Neuron (in vitro differentiated cells): ENCODE measurements at regions not wholly inside any gene's neighbourhood (a gene's known extent, or its start where the extent isn't known, plus 50 kb on each side); places are given as distances from the start of the nearest gene placed in this dataset.

Experiments
- H2AFZ ChIP-seq: one replicate; pipeline ENCODE4 v1.6.1; 2013; ENCODE audit warnings: low read depth, mild to moderate bottlenecking, inconsistent platforms, low read length, moderate library complexity
- H3K27me3 ChIP-seq: one replicate; pipeline ENCODE4 v1.6.1; 2013; ENCODE audit warnings: low read length; ENCODE audit not compliant: insufficient read depth
- H3K36me3 ChIP-seq: one replicate; pipeline ENCODE4 v1.6.1; 2013; ENCODE audit warnings: low read length; ENCODE audit not compliant: insufficient read depth
- H3K4me1 ChIP-seq: one replicate; pipeline ENCODE4 v1.6.1; 2013; ENCODE audit warnings: low read length; ENCODE audit not compliant: insufficient read depth
- H3K4me3 ChIP-seq: 2 replicates; pipeline ENCODE4 v1.5.1; 2013; ENCODE audit warnings: mild to moderate bottlenecking, low read length, moderate library complexity
- H3K9me3 ChIP-seq: one replicate; pipeline ENCODE4 v1.6.1; 2013; ENCODE audit warnings: low read length

GRCh38 chr7:124536156-124536762, 229.3 kb downstream of the GPR37 start:
- Histone ChIP-seq H3K36me3 (no peaks in the 10 kb centered on the region), H3K9me3 (no peaks in the 10 kb centered on the region), H3K4me1 (peaks cover 2% of the 10 kb centered on the region), H3K27me3 (no peaks in the 10 kb centered on the region), H3K4me3 (no peak overlapping the region), H2AFZ (no peak overlapping the region)

GRCh38 chr7:124532166-124532565, 233.4 kb downstream of the GPR37 start:
- peaks cover 2% of the 10 kb centered on the region for H3K4me1 ChIP-seq
- no peak overlapping the region for H2AFZ ChIP-seq
- H3K9me3 ChIP-seq = peaks cover 2% of the 10 kb centered on the region
- no peak overlapping the region for H3K4me3 ChIP-seq
- no peaks in the 10 kb centered on the region for H3K36me3 ChIP-seq
- no peaks in the 10 kb centered on the region for H3K27me3 ChIP-seq

- Histone ChIP-seq H3K36me3 (no peaks in the 10 kb centered on the region), H2AFZ (no peak overlapping the region), H3K27me3 (no peaks in the 10 kb centered on the region), H3K4me1 (no peaks in the 10 kb centered on the region), H3K9me3 (no peaks in the 10 kb centered on the region), H3K4me3 (no peak overlapping the region)
Observed at GRCh38 chr7:124516911-124517310, 248.7 kb downstream of the GPR37 start.

DNA sequence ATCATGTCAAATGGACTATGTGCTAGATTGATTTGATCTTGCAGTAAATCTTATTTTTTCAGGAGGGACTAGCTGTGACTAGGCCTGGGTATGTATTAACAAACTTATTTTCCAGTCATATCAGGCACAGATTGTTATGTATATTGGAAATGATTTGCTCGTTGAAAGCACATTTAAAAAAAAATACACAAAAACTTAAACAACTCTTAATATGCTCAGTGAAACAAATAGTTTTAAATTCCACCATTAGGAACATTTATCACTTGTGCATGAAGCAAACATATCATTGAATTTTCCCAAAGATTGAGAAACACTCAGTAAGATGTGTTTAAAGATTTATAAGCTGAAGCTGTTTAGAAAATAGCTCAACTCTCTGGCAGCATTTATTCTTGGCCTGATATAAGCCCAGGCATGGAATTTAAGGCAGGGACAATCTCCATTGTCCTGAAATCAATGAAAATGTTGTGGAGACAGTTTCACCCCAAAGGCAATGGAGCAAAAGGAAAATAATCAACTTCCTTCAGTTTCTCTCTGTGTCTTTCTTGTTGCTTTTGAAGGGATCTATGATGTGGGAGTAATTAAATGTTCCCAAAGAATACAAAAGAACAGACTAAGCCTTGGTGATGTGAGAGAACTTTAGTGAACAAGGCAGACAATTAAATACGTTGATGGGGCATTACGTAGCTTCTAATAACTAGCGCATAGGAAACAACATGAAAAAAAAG, 250.3 kb downstream of the GPR37 start:
- Histone ChIP-seq H3K4me3 (no peak overlapping the region), H3K9me3 (no peaks in the 10 kb centered on the region)

GRCh38 chr7:124514471-124514870, 251.1 kb downstream of the GPR37 start:
- Histone ChIP-seq H3K4me1 (no peaks in the 10 kb centered on the region), H3K27me3 (no peaks in the 10 kb centered on the region), H2AFZ (no peak overlapping the region), H3K36me3 (no peaks in the 10 kb centered on the region), H3K9me3 (no peaks in the 10 kb centered on the region), H3K4me3 (no peak overlapping the region)

More for the DNA sequence above, 250.3 kb downstream of the GPR37 start:
- Histone ChIP-seq H2AFZ (no peak overlapping the region), H3K36me3 (no peaks in the 10 kb centered on the region), H3K27me3 (no peaks in the 10 kb centered on the region), H3K4me1 (no peaks in the 10 kb centered on the region)

- H3K4me3 ChIP-seq = no peak overlapping the region
- no peaks in the 10 kb centered on the region for H3K9me3 ChIP-seq
- no peak overlapping the region for H2AFZ ChIP-seq
- no peaks in the 10 kb centered on the region for H3K4me1 ChIP-seq
- H3K27me3 ChIP-seq = no peaks in the 10 kb centered on the region
- H3K36me3 ChIP-seq = no peaks in the 10 kb centered on the region
Observed at GRCh38 chr7:124497176-124497575, 268.4 kb downstream of the GPR37 start.

DNA sequence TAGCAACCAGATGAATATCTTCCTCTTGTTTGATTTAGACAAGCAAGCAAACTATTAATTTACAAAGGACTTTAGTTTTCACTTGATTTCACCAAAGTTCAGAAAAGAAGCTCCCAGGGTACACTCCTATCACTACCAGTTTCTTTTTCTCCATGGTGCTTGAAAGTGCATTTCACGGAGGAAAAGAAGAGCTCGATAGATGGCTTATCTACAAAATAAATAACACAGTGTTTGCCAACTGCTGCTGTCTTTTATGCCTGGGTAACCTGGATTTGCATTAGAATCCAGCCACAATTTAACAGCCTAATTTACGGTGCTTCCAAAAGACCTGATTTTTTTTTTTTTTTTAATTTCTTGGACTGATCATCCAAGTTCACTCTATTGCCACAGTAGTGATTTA, 275.7 kb downstream of the GPR37 start:
- H3K9me3 ChIP-seq = no peaks in the 10 kb centered on the region
- H3K4me3 ChIP-seq = no peak overlapping the region
- H2AFZ ChIP-seq = no peak overlapping the region
- no peaks in the 10 kb centered on the region for H3K36me3 ChIP-seq
- H3K27me3 ChIP-seq = no peaks in the 10 kb centered on the region
- peaks cover 4% of the 10 kb centered on the region for H3K4me1 ChIP-seq

GRCh38 chr7:124489082-124489819, 276.3 kb downstream of the GPR37 start:
- no peaks in the 10 kb centered on the region for H3K36me3 ChIP-seq
- no peak overlapping the region for H2AFZ ChIP-seq
- H3K4me3 ChIP-seq = no peak overlapping the region
- peaks cover 4% of the 10 kb centered on the region for H3K4me1 ChIP-seq
- H3K9me3 ChIP-seq = no peaks in the 10 kb centered on the region
- no peaks in the 10 kb centered on the region for H3K27me3 ChIP-seq

DNA sequence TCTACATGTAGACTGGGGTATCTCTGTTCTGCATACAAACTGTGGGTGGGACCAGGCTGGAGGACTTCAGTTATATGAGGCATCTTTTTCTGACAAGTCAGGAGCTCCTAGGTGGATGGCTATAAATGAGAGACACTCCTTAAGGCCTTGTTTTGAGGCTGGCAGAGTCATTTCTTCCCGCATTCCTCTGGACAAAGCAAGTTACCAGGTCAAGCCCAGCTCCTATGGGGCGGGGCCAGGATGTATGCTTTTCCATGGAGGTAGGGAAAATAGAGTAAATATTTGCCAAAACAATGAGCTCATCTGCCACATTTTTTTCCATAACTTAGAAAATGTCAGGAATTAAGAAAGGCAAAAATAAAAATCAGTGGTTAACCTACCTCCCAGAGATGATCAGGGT, 283.4 kb downstream of the GPR37 start:
- Histone ChIP-seq H3K4me3 (no peak overlapping the region), H3K4me1 (peaks cover 4% of the 10 kb centered on the region), H3K36me3 (no peaks in the 10 kb centered on the region), H2AFZ (no peak overlapping the region), H3K9me3 (no peaks in the 10 kb centered on the region), H3K27me3 (no peaks in the 10 kb centered on the region)

- Histone ChIP-seq H2AFZ (no peak overlapping the region), H3K9me3 (no peaks in the 10 kb centered on the region), H3K27me3 (no peaks in the 10 kb centered on the region), H3K4me3 (no peak overlapping the region), H3K36me3 (no peaks in the 10 kb centered on the region), H3K4me1 (peaks cover 4% of the 10 kb centered on the region)
Observed at GRCh38 chr7:124480821-124481290, 284.7 kb downstream of the GPR37 start.

DNA sequence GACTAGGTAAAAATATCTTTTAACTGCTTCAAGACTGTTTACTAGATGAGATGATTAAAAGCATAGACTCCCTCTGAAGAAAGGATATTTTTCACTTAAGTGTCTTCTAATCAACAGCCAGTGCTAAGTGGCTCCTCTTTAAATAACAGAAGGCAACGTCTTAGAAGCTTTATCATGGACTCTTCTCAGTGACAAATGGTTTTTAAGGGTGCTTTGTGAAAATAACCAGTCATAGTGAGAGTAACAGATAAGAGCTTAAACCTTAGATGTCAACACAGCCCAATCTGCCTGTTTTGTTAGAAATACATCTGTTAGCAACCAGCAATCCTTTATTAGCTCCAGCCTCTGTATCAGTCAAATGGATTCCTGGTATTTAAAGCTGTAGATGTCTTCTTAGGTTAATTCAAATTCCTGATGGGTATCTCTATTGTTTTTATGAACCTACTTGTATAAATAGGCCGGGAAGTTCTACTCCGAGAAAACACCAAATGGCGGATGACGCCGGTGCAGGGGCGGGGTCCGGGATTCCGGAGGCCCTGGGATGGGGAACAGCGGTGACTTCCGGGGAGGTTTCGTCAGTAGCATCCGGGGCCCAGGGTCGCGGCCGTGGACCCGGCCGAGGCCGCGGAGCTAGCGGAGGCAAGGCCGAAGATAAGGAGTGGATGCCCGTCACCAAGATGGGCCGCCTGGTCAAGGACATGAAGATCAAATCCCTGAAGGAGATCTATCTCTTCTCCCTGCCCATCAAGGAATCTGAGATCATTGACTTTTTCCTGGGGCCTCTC, 285.4 kb downstream of the GPR37 start:
- no peaks in the 10 kb centered on the region for H3K9me3 ChIP-seq
- H2AFZ ChIP-seq = no peak overlapping the region

DNA sequence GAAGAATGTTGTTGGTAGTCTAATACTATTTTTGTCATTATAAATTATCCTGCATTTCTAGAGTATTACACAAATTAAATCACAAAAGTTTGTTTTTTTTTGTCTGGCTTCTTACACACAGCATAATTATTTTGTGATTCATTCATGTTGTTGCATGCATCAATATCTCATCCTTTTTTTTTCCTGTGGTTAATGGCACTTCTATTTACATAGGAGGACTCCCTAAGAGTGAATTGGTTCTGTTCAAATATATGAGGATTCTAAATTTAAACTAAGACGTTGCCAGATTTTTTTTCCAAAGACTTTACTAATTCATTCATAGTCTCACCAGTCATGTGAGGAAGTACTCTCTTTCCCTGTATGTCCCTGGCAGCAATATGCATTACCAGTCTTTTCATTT, 303.3 kb downstream of the GPR37 start:
- no peaks in the 10 kb centered on the region for H3K9me3 ChIP-seq

More for the DNA sequence above, 285.4 kb downstream of the GPR37 start:
- H3K4me3 ChIP-seq = no peak overlapping the region
- H3K27me3 ChIP-seq = no peaks in the 10 kb centered on the region
- H3K36me3 ChIP-seq = no peaks in the 10 kb centered on the region
- H3K4me1 ChIP-seq = peaks cover under 1% of the 10 kb centered on the region

GRCh38 chr7:124460555-124460954, 305.0 kb downstream of the GPR37 start:
- H3K36me3 ChIP-seq = no peaks in the 10 kb centered on the region
- no peak overlapping the region for H2AFZ ChIP-seq
- no peaks in the 10 kb centered on the region for H3K4me1 ChIP-seq
- H3K27me3 ChIP-seq = no peaks in the 10 kb centered on the region
- H3K4me3 ChIP-seq = no peak overlapping the region
- H3K9me3 ChIP-seq = no peaks in the 10 kb centered on the region

More for the DNA sequence above, 303.3 kb downstream of the GPR37 start:
- no peaks in the 10 kb centered on the region for H3K27me3 ChIP-seq
- no peaks in the 10 kb centered on the region for H3K4me1 ChIP-seq
- no peak overlapping the region for H2AFZ ChIP-seq
- H3K4me3 ChIP-seq = no peak overlapping the region
- no peaks in the 10 kb centered on the region for H3K36me3 ChIP-seq
